Gastroesophageal sphincter (tissue), 4 donors: ENCODE measurements at regions not wholly inside any gene's neighbourhood (a gene's known extent, or its start where the extent isn't known, plus 50 kb on each side); places are given as distances from the start of the nearest gene placed in this dataset.

ENCODE experiments used
- ATAC-seq: fragments of 150-250 bp; one replicate; pipeline ENCODE4 v1.9.1; 2016; ENCODE audit warnings: mild to moderate bottlenecking, moderate library complexity
- H3K27ac ChIP-seq, 4 donors: fragments of 200-600 bp; sonication (generic) in 3 of 4; 1 replicate in 3 of 4; 2 replicates in 1 of 4; pipeline ENCODE4 v1.5.1; 2016 to 2019
- H3K27me3 ChIP-seq: fragments of 200-600 bp; sonication (generic); one replicate; pipeline ENCODE4 v1.5.1; 2019
- H3K36me3 ChIP-seq, 2 donors: fragments of 200-600 bp; sonication (generic); one replicate each; pipeline ENCODE4 v1.5.1; 2019; ENCODE audit warnings: control low read depth in 1 of 2
- H3K4me1 ChIP-seq, 3 donors: fragments of 200-600 bp; sonication (generic); 1 replicate in 2 of 3; 2 replicates in 1 of 3; pipeline ENCODE4 v1.5.1; 2016 to 2019; ENCODE audit warnings: control low read depth in 2 of 3
- H3K4me3 ChIP-seq, 2 donors: fragments of 200-600 bp; sonication (generic); one replicate each; pipeline ENCODE4 v1.5.1; 2019; ENCODE audit warnings: mild to moderate bottlenecking in 1 of 2, moderate library complexity in 1 of 2
- H3K9me3 ChIP-seq, 3 donors: fragments of 200-600 bp; sonication (generic); one replicate each; pipeline ENCODE4 v1.5.1; 2017 to 2019; ENCODE audit warnings: control low read depth in 2 of 3
- EP300 ChIP-seq: sonication (generic); formaldehyde crosslinking; IDR thresholded peaks from one replicate; pipeline ENCODE4 v1.6.1; 2017; ENCODE audit warnings: antibody characterized with exemption, mild to moderate bottlenecking
- POLR2A ChIP-seq, 2 donors: fragments of 450-650 bp; IDR thresholded peaks; one replicate each; pipeline ENCODE4 v1.6.1; 2017; ENCODE audit warnings: antibody characterized with exemption in 2 of 2, mild to moderate bottlenecking in 2 of 2, moderate library complexity in 1 of 2
- POLR2AphosphoS5 ChIP-seq: sonication (generic); formaldehyde crosslinking; IDR thresholded peaks from one replicate; pipeline ENCODE4 v1.6.1; 2017; ENCODE audit warnings: antibody characterized with exemption
- WGBS, 2 donors: methylation state at CpG; one replicate each; pipeline ENCODE4 v1.1.5; 2018; ENCODE audit warnings: low coverage in 1 of 2; 5-methylcytosine and 5-hydroxymethylcytosine counted together
- TF ChIP-seq, protein P1 (sequence below), 4 experiments: fragments of 200-600 bp in 2 of 4; fragments of 450-650 bp in 2 of 4; sonication (generic) in 1 of 4; IDR thresholded peaks; one replicate each; pipeline ENCODE4 v1.5.1; 2017 to 2019; ENCODE audit warnings: antibody characterized with exemption in 4 of 4, mild to moderate bottlenecking in 2 of 4, moderate library complexity in 2 of 4

DNA sequence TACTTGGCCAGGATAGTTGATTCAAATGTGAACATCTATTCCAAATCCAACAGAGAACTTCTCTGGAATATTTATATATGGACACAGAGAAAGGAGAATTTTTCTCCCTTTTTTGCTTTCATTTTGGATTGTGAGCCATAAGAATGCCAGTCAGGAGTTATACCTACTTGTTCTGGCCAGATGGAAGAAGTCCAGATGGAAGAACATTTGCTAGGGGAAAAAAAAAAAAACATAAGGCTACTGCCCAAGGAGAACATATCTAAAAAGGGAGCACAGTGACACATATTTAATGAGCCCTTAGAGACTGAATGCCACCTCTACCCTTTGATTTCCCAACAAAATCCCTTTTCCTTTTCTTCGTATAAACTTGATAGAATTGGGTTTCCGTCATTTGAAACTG, 61.7 kb upstream of the PPP2R2B start:
- H3K27ac ChIP-seq, result no peak overlapping the region
- no peak for ATAC-seq
- peaks cover 4% of the 10 kb centered on the region for H3K27me3 ChIP-seq
- no peaks in the 10 kb centered on the region for H3K4me1 ChIP-seq
- no peak overlapping the region for H3K4me3 ChIP-seq
- H3K9me3 ChIP-seq, result no peaks in the 10 kb centered on the region
- H3K36me3 ChIP-seq, result no peaks in the 10 kb centered on the region
- 81 to 89% methylated on average over 2 of the region's 2 CpGs for WGBS, 2 donors
- TF ChIP-seq, protein P1, sequence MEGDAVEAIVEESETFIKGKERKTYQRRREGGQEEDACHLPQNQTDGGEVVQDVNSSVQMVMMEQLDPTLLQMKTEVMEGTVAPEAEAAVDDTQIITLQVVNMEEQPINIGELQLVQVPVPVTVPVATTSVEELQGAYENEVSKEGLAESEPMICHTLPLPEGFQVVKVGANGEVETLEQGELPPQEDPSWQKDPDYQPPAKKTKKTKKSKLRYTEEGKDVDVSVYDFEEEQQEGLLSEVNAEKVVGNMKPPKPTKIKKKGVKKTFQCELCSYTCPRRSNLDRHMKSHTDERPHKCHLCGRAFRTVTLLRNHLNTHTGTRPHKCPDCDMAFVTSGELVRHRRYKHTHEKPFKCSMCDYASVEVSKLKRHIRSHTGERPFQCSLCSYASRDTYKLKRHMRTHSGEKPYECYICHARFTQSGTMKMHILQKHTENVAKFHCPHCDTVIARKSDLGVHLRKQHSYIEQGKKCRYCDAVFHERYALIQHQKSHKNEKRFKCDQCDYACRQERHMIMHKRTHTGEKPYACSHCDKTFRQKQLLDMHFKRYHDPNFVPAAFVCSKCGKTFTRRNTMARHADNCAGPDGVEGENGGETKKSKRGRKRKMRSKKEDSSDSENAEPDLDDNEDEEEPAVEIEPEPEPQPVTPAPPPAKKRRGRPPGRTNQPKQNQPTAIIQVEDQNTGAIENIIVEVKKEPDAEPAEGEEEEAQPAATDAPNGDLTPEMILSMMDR (IDR thresholded peaks at IDR 0.05), result no peak
- no peak for TF ChIP-seq EP300
- no peak for TF ChIP-seq POLR2AphosphoS5
- no peak for TF ChIP-seq POLR2A (IDR thresholded peaks at IDR 0.05)

DNA sequence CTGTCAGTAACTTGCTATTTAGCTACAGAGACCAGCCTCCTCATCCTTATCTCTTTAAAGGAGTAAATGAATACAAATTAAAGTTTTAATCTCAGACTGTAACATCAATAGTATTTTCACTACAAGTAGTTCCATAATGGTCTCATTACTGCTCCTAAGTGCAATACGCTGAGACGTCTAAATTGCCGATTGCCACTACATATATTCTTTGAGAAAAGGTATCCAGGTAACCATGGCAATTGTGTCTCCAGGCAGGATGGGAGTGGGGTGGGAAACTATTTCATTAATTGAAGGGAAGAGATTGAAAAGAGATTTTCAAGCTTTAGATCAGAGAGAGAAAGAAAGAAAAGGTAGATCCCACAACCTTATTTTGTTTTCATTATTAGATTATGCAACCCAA, 65.5 kb upstream of the PPP2R2B start:
- 80 to 92% methylated on average over 2 to 3 of the region's 3 CpGs for WGBS, 2 donors
- peaks cover 4% of the 10 kb centered on the region for H3K27me3 ChIP-seq
- no peak for TF ChIP-seq POLR2AphosphoS5
- TF ChIP-seq, protein P1 (IDR thresholded peaks at IDR 0.05), result no peak
- TF ChIP-seq EP300, result no peak
- no peak for TF ChIP-seq POLR2A (IDR thresholded peaks at IDR 0.05)

DNA sequence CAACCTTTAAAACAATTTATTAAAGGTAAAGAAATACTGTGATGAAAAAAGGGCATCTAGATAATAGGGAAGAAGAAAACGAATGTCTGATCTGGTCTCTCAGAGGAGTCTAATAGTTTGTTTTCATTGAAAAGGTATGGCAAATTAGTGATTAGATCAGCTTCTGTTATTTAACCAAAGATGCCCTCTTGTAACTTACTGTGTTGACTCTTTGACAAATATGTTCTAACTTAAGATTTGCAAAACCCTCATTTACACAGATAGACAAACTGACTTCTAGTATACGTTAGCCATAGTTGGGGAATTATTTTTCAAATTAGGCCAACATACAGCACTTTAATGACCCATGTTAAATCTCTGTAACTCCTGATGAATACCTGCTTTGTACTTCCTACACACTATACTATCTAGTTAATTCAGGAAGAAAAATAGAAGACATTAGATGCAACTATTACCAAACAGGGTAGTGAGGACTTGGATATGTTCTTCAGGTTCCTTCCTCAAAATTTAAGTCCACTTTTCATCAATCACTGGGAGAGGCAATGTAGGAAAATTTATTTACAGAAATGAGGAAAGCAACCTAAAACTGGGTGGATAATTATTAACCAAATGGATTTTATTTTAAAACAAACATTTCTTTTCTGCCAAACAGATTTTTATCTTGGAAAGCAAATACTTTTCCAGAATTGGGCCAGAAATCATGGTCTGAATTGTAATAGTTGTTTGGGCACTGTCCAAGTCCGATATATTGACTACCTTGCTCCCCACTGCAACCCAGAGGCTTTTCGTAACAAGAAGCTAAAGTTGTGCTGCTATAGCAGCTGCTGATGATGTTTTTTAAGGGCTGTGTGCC, 66.4 kb upstream of the PPP2R2B start:
- TF ChIP-seq POLR2AphosphoS5, result no peak
- TF ChIP-seq EP300, result no peak
- no peak for TF ChIP-seq POLR2A (IDR thresholded peaks at IDR 0.05)
- TF ChIP-seq, protein P1 (IDR thresholded peaks at IDR 0.05), result no peak
- H3K36me3 ChIP-seq, result no peaks in the 10 kb centered on the region
- no peak overlapping the region for H3K4me3 ChIP-seq
- no peaks in the 10 kb centered on the region for H3K4me1 ChIP-seq
- H3K9me3 ChIP-seq, result no peaks in the 10 kb centered on the region
- H3K27me3 ChIP-seq, result peaks cover 4% of the 10 kb centered on the region
- no peak for ATAC-seq
- 49 to 62% methylated on average over 3 to 4 of the region's 4 CpGs for WGBS, 2 donors
- H3K27ac ChIP-seq, result no peak overlapping the region

More for the DNA sequence above, 65.5 kb upstream of the PPP2R2B start:
- Histone ChIP-seq H3K4me1 (no peaks in the 10 kb centered on the region), H3K4me3 (no peak overlapping the region), H3K27ac (no peak overlapping the region), H3K9me3 (no peaks in the 10 kb centered on the region), H3K36me3 (no peaks in the 10 kb centered on the region)
- ATAC-seq, result no peak

DNA sequence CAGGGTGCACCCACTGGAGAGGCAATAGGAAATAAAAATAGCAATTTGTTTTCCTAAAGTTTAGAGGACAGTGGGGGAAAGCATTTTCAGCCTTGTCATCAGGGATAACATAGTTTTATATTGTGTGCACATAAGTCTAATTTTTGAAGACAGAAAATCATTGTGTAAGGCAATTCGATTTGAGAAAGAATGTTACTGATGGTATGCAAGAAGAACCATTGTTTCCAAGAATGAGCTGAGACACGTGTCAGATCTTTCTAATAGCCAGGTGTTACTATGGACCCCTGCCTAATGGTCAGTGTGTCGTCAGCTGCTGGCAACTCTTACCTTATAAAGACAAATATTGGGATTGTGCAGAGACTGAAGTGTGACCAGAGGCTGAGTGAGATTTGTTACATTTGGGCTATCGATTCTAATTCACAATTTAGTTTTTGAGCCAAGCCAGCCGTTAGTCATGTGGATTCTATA, 67.1 kb upstream of the PPP2R2B start:
- Histone ChIP-seq H3K36me3 (no peaks in the 10 kb centered on the region), H3K27ac (no peak overlapping the region), H3K4me3 (no peak overlapping the region), H3K27me3 (peaks cover 4% of the 10 kb centered on the region), H3K4me1 (no peaks in the 10 kb centered on the region), H3K9me3 (no peaks in the 10 kb centered on the region)
- WGBS, 2 donors, result 33 to 57% methylated on average over 5 of the region's 5 CpGs
- ATAC-seq, result no peak
- TF ChIP-seq POLR2AphosphoS5 (no peak), POLR2A (IDR thresholded peaks at IDR 0.05) (no peak), EP300 (no peak)
- TF ChIP-seq, protein P1 (IDR thresholded peaks at IDR 0.05), result no peak
